Liver (tissue), 3 donors: ENCODE measurements at regions not wholly inside any gene's neighbourhood (a gene's known extent, or its start where the extent isn't known, plus 50 kb on each side); places are given as distances from the start of the nearest gene placed in this dataset.

Source experiments
- ATF3 ChIP-seq: IDR thresholded peaks from 2 replicates; pipeline ENCODE4 v1.6.1; 2016; ENCODE audit warnings: antibody characterized with exemption
- EGR1 ChIP-seq, 2 donors: IDR thresholded peaks; 2 replicates each; pipeline ENCODE4 v1.6.1; 2016 to 2018; ENCODE audit warnings: antibody characterized with exemption in 2 of 2, low read depth in 2 of 2
- GABPA ChIP-seq, 2 donors: IDR thresholded peaks in 1 of 2; conservative IDR thresholded peaks in 1 of 2; 2 replicates each; pipeline ENCODE4 v1.6.1; 2016; ENCODE audit warnings: antibody characterized with exemption in 2 of 2, mild to moderate bottlenecking in 1 of 2, moderate library complexity in 1 of 2
- JUND ChIP-seq, 2 donors: IDR thresholded peaks; 2 replicates each; pipeline ENCODE4 v1.6.1; 2016; ENCODE audit warnings: antibody characterized with exemption in 2 of 2
- NR2F2 ChIP-seq: IDR thresholded peaks from 2 replicates; pipeline ENCODE4 v1.6.1; 2016; ENCODE audit warnings: antibody characterized with exemption
- RAD21 ChIP-seq, 2 donors: IDR thresholded peaks; 2 replicates each; pipeline ENCODE4 v1.6.1; 2016; ENCODE audit warnings: antibody characterized with exemption in 2 of 2, mild to moderate bottlenecking in 2 of 2
- SP1 ChIP-seq: IDR thresholded peaks from 2 replicates; pipeline ENCODE4 v1.6.1; 2018; ENCODE audit warnings: antibody characterized with exemption, mild to moderate bottlenecking
- TAF1 ChIP-seq: conservative IDR thresholded peaks from 2 replicates; pipeline ENCODE4 v1.6.1; 2016; ENCODE audit warnings: antibody characterized with exemption, mild to moderate bottlenecking
- YY1 ChIP-seq: IDR thresholded peaks from 2 replicates; pipeline ENCODE4 v1.6.1; 2016; ENCODE audit warnings: antibody characterized with exemption, mild to moderate bottlenecking
- TF ChIP-seq, protein P1 (sequence below): fragments of 150-350 bp; IDR thresholded peaks from 2 replicates; pipeline ENCODE4 v1.5.1; 2017; ENCODE audit warnings: improper control_type of control experiment, low read depth, low read length; ENCODE audit not compliant: missing input control
- TF ChIP-seq, protein P2 (sequence below): IDR thresholded peaks from 2 replicates; pipeline ENCODE4 v1.6.1; 2016; ENCODE audit warnings: antibody characterized with exemption
- TF ChIP-seq, protein P3 (sequence below): IDR thresholded peaks from 2 replicates; pipeline ENCODE4 v1.6.1; 2016; ENCODE audit warnings: antibody characterized with exemption, mild to moderate bottlenecking
- TF ChIP-seq, protein P4 (sequence below): IDR thresholded peaks from 2 replicates; pipeline ENCODE4 v1.6.1; 2016; ENCODE audit warnings: antibody characterized with exemption
- donor health status: healthy.
- donor health status: healthy.

GRCh38 chr5:18546591-18546990 is 912.3 kb downstream of the TAF11L14 start:
- TF ChIP-seq, protein P1, sequence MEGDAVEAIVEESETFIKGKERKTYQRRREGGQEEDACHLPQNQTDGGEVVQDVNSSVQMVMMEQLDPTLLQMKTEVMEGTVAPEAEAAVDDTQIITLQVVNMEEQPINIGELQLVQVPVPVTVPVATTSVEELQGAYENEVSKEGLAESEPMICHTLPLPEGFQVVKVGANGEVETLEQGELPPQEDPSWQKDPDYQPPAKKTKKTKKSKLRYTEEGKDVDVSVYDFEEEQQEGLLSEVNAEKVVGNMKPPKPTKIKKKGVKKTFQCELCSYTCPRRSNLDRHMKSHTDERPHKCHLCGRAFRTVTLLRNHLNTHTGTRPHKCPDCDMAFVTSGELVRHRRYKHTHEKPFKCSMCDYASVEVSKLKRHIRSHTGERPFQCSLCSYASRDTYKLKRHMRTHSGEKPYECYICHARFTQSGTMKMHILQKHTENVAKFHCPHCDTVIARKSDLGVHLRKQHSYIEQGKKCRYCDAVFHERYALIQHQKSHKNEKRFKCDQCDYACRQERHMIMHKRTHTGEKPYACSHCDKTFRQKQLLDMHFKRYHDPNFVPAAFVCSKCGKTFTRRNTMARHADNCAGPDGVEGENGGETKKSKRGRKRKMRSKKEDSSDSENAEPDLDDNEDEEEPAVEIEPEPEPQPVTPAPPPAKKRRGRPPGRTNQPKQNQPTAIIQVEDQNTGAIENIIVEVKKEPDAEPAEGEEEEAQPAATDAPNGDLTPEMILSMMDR: no peak
- TF ChIP-seq NR2F2 (no peak), YY1 (no peak), GABPA (IDR thresholded peaks at IDR 0.05 in 1 of 2, conservative IDR thresholded peaks at IDR 0.05 in 1 of 2) (no peak), SP1 (no peak), TAF1 (no peak), ATF3 (no peak), EGR1 (IDR thresholded peaks at IDR 0.05; ENCODE audit: low read depth in 2 of 2) (no peak), RAD21 (IDR thresholded peaks at IDR 0.05) (no peak), JUND (IDR thresholded peaks at IDR 0.05) (no peak)
- TF ChIP-seq, protein P2, sequence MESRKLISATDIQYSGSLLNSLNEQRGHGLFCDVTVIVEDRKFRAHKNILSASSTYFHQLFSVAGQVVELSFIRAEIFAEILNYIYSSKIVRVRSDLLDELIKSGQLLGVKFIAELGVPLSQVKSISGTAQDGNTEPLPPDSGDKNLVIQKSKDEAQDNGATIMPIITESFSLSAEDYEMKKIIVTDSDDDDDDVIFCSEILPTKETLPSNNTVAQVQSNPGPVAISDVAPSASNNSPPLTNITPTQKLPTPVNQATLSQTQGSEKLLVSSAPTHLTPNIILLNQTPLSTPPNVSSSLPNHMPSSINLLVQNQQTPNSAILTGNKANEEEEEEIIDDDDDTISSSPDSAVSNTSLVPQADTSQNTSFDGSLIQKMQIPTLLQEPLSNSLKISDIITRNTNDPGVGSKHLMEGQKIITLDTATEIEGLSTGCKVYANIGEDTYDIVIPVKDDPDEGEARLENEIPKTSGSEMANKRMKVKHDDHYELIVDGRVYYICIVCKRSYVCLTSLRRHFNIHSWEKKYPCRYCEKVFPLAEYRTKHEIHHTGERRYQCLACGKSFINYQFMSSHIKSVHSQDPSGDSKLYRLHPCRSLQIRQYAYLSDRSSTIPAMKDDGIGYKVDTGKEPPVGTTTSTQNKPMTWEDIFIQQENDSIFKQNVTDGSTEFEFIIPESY: no peak
- TF ChIP-seq, protein P3, sequence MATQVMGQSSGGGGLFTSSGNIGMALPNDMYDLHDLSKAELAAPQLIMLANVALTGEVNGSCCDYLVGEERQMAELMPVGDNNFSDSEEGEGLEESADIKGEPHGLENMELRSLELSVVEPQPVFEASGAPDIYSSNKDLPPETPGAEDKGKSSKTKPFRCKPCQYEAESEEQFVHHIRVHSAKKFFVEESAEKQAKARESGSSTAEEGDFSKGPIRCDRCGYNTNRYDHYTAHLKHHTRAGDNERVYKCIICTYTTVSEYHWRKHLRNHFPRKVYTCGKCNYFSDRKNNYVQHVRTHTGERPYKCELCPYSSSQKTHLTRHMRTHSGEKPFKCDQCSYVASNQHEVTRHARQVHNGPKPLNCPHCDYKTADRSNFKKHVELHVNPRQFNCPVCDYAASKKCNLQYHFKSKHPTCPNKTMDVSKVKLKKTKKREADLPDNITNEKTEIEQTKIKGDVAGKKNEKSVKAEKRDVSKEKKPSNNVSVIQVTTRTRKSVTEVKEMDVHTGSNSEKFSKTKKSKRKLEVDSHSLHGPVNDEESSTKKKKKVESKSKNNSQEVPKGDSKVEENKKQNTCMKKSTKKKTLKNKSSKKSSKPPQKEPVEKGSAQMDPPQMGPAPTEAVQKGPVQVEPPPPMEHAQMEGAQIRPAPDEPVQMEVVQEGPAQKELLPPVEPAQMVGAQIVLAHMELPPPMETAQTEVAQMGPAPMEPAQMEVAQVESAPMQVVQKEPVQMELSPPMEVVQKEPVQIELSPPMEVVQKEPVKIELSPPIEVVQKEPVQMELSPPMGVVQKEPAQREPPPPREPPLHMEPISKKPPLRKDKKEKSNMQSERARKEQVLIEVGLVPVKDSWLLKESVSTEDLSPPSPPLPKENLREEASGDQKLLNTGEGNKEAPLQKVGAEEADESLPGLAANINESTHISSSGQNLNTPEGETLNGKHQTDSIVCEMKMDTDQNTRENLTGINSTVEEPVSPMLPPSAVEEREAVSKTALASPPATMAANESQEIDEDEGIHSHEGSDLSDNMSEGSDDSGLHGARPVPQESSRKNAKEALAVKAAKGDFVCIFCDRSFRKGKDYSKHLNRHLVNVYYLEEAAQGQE: no peak
- TF ChIP-seq, protein P4, sequence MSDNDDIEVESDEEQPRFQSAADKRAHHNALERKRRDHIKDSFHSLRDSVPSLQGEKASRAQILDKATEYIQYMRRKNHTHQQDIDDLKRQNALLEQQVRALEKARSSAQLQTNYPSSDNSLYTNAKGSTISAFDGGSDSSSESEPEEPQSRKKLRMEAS: no peak
